ENCODE measurements at regions not wholly inside any gene's neighbourhood (a gene's known extent, or its start where the extent isn't known, plus 50 kb on each side); places are given as distances from the start of the nearest gene placed in this dataset.

GRCh38 chr3:189108067-189108466 lies 63.7 kb upstream of the TPRG1 start:
- no peak overlapping the region for H3K27ac ChIP-seq
- POLR2A ChIA-PET: no interaction called here
- no peak for FAIRE-seq
- H3K4me1 ChIP-seq: no peaks in the 10 kb centered on the region
- TF ChIP-seq MYC (IDR thresholded peaks at IDR 0.05; ENCODE audit: borderline replicate concordance, low read length) (no peak), JUN (IDR thresholded peaks at IDR 0.05) (no peak), TFCP2L1 (CRISPR knock-in tag; IDR thresholded peaks at IDR 0.05) (no peak), ESRRA (IDR thresholded peaks at IDR 0.05; ENCODE audit: borderline replicate concordance, low read length) (no peak), ZFP36 (IDR thresholded peaks at IDR 0.05; ENCODE audit: borderline replicate concordance, partially characterized antibody) (no peak)
- ATAC-seq: no peak
- H3K4me2 ChIP-seq: no peak overlapping the region
- CTCF ChIA-PET: no interaction called here
- H3K9me3 ChIP-seq: peaks cover 6% of the 10 kb centered on the region; the same call in 1 of the 3 replicates
- WGBS (ENCODE audit: missing lambda C conversion rate): 80% methylated on average over 1 of the region's 1 CpG
- DNase-seq (ENCODE audit: low read depth in 1 of 2, low spot score in 1 of 2): no peak
- H3K4me3 ChIP-seq: no peak overlapping the region

- H3K4me2 ChIP-seq: no peak overlapping the region
- CTCF ChIA-PET: no interaction called here
- TF ChIP-seq E2F6 (IDR thresholded peaks at IDR 0.05; ENCODE audit: borderline replicate concordance, low read depth) (no peak), HOXB5 (CRISPR knock-in tag; IDR thresholded peaks at IDR 0.05) (no peak), KDM1A (IDR thresholded peaks at IDR 0.05; ENCODE audit: low read depth) (no peak), ATOH8 (CRISPR knock-in tag; IDR thresholded peaks at IDR 0.05; ENCODE audit: low read depth) (no peak), KDM5A (IDR thresholded peaks at IDR 0.05) (no peak)
- no peak for DNase-seq (ENCODE audit: low read depth in 1 of 2, low spot score in 1 of 2)
- no peak for FAIRE-seq
- ATAC-seq: no peak
- H3K4me3 ChIP-seq: no peak overlapping the region
- peaks cover 6% of the 10 kb centered on the region; the same call in 1 of the 3 replicates for H3K9me3 ChIP-seq
- POLR2A ChIA-PET: no interaction called here
- no peak overlapping the region for H3K27ac ChIP-seq
- H3K4me1 ChIP-seq: no peaks in the 10 kb centered on the region
- 67% methylated on average over 3 of the region's 3 CpGs for WGBS (ENCODE audit: missing lambda C conversion rate)
These were observed 63.0 kb upstream of the TPRG1 start for GRCh38 chr3:189108735-189109134.

GRCh38 chr3:189109145-189109544 lies 62.6 kb upstream of the TPRG1 start:
- ATAC-seq (no peak), FAIRE-seq (no peak), DNase-seq (ENCODE audit: low read depth in 1 of 2, low spot score in 1 of 2) (no peak)
- H3K4me2 ChIP-seq: no peak overlapping the region
- ChIA-PET POLR2A (no interaction called here), CTCF (no interaction called here)
- H3K4me1 ChIP-seq: no peaks in the 10 kb centered on the region
- TF ChIP-seq ESRRA (IDR thresholded peaks at IDR 0.05; ENCODE audit: borderline replicate concordance, low read length) (no peak), CBX8 (IDR thresholded peaks at IDR 0.05) (no peak), KDM5A (IDR thresholded peaks at IDR 0.05) (no peak), CHD2 (IDR thresholded peaks at IDR 0.05; ENCODE audit: low read length, partially characterized antibody) (no peak), NFE2L2 (conservative IDR thresholded peaks at IDR 0.05; ENCODE audit: low read length) (no peak), RARB (CRISPR knock-in tag; IDR thresholded peaks at IDR 0.05) (no peak), PBX3 (IDR thresholded peaks at IDR 0.05) (no peak), CEBPB (IDR thresholded peaks at IDR 0.05) (no peak), EHMT2 (IDR thresholded peaks at IDR 0.05; ENCODE audit: low read depth) (no peak), HMGXB4 (CRISPR knock-in tag; IDR thresholded peaks at IDR 0.05; ENCODE audit: borderline replicate concordance) (no peak), MAFK (IDR thresholded peaks at IDR 0.05; ENCODE audit: partially characterized antibody) (no peak)
- no peak overlapping the region for H3K27ac ChIP-seq
- WGBS (ENCODE audit: missing lambda C conversion rate): 88% methylated on average over 8 of the region's 8 CpGs
- no peak overlapping the region for H3K4me3 ChIP-seq
- H3K9me3 ChIP-seq: peaks cover 6% of the 10 kb centered on the region; the same call in 1 of the 3 replicates

Measured in A549 (cell line).